ENCODE measurements at regions not wholly inside any gene's neighbourhood (a gene's known extent, or its start where the extent isn't known, plus 50 kb on each side); places are given as distances from the start of the nearest gene placed in this dataset.

- TF ChIP-seq CTCF (IDR thresholded peaks at IDR 0.05) (no peak), POLR2AphosphoS5 (IDR thresholded peaks at IDR 0.05) (no peak)
Observed at GRCh38 chrY:15546177-15546754, 1021.9 kb downstream of the NLGN4Y start.

Data from suprapubic skin (tissue), 3 donors.